Central memory CD8-positive, alpha-beta T cell (primary cell): ENCODE measurements at regions not wholly inside any gene's neighbourhood (a gene's known extent, or its start where the extent isn't known, plus 50 kb on each side); places are given as distances from the start of the nearest gene placed in this dataset.
A peak's percentile ranks its signal among the peaks of the same experiment; 100 is the strongest.

Source experiments
- ATAC-seq: fragments of 150-1000 bp; cut with Tn5 transposase; replicated peaks from 2 replicates; pipeline ENCODE4 v1.10.0; 2022; ENCODE audit warnings: mild to moderate bottlenecking, moderate FRiP score, moderate number of reproducible peaks; ENCODE audit not compliant: poor library complexity, severe bottlenecking; ENCODE audit errors: extremely low read depth
- DNase-seq, 2 donors: peaks; one replicate each; pipeline ENCODE4 v3.0.0; 2021; ENCODE audit warnings: low spot score in 2 of 2
- H3K27ac Mint-ChIP-seq: one replicate; pipeline ENCODE4 v1.8.0; 2022; ENCODE audit warnings: low read depth, mild to moderate bottlenecking, moderate library complexity, mixed read lengths
- H3K27me3 Mint-ChIP-seq: one replicate; pipeline ENCODE4 v1.8.0; 2022; ENCODE audit warnings: mixed read lengths
- H3K36me3 Mint-ChIP-seq: one replicate; pipeline ENCODE4 v1.8.0; 2022; ENCODE audit warnings: mild to moderate bottlenecking, moderate library complexity, mixed read lengths; ENCODE audit not compliant: insufficient read depth
- H3K4me1 Mint-ChIP-seq: one replicate; pipeline ENCODE4 v1.8.0; 2022; ENCODE audit warnings: mixed read lengths
- H3K4me3 Mint-ChIP-seq: one replicate; pipeline ENCODE4 v1.8.0; 2022; ENCODE audit warnings: mild to moderate bottlenecking, moderate library complexity, mixed read lengths
- H3K9me3 Mint-ChIP-seq: one replicate; pipeline ENCODE4 v1.8.0; 2022; ENCODE audit warnings: mixed read lengths

DNA sequence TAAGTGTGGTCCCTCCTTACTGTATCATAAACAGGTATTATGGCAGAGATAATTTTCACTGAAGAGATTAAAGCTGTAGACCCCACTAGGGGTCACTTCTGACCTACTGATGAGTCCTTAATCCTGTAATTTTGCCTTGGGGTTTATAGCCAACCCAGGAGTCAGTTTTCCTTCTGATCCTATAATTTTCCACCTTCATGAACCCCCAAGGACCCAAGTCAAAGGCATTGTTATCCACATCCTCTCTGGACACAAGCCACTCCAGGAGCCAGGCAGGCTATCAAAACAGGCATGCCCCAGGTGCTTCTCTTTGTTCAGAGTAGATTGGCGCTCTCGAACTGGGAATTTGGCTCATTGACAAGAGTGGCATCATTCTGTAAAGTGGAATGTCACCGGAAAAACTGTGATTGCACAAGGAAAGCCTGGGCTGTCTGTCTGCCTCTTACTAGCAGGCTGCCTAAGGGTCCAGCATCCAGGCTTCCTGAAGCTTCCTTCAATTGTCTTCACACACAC, 1523.2 kb upstream of the FLRT2 start:
- Mint-ChIP-seq H3K27me3 (no peaks in the 10 kb centered on the region), H3K36me3 (no peaks in the 10 kb centered on the region), H3K4me1 (no peaks in the 10 kb centered on the region), H3K4me3 (no peak overlapping the region), H3K9me3 (peaks cover 17% of the 10 kb centered on the region), H3K27ac (no peak overlapping the region)
- ATAC-seq (no peak), DNase-seq (no peak)

DNA sequence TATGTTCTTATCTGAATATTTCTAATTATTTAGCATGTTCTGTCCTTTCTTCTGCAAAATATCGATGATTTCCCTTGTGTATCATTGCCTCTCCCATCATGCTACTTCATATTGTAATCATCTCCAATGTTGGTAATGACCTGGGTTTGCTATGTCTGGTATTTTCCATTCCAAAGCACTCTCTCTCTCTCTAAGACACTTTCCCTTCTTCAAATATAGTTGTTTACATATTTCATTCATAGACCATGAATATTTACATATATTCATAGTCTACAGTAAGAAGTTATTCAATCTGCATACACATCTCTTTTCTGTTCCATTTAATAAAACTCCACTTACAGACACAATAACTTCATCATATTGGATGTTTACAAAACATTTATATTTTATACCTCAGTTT, 1516.5 kb upstream of the FLRT2 start:
- no peak overlapping the region for H3K27ac Mint-ChIP-seq
- peaks cover 29% of the 10 kb centered on the region for H3K9me3 Mint-ChIP-seq
- H3K4me1 Mint-ChIP-seq, result no peaks in the 10 kb centered on the region
- DNase-seq (no peak), ATAC-seq (no peak)
- H3K4me3 Mint-ChIP-seq, result no peak overlapping the region
- H3K27me3 Mint-ChIP-seq, result no peaks in the 10 kb centered on the region
- H3K36me3 Mint-ChIP-seq, result no peaks in the 10 kb centered on the region

DNA sequence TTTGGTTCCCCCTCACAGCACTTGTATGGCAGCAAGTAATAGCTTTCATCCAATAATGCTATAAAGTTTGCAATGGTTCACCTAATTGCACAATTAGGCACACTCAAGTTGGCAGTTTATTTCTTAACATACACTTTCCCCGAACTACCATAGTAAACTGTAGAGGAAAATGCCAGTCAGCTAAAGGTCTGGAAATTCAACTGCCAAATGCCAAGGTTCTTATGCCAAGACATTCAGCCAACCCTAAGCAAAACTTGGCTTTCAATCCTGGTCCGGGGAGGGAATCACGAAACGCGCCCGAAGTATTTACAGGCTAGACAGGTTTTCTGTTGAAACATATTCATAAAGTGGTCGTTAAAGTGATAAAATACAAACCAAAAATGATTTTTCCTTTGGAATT, 1512.4 kb upstream of the FLRT2 start:
- ATAC-seq, result no peak
- no peak overlapping the region for H3K4me3 Mint-ChIP-seq
- H3K36me3 Mint-ChIP-seq, result no peaks in the 10 kb centered on the region
- no peak for DNase-seq
- H3K27me3 Mint-ChIP-seq, result no peaks in the 10 kb centered on the region
- H3K27ac Mint-ChIP-seq, result no peak overlapping the region
- H3K9me3 Mint-ChIP-seq, result peaks cover 20% of the 10 kb centered on the region
- no peaks in the 10 kb centered on the region for H3K4me1 Mint-ChIP-seq

DNA sequence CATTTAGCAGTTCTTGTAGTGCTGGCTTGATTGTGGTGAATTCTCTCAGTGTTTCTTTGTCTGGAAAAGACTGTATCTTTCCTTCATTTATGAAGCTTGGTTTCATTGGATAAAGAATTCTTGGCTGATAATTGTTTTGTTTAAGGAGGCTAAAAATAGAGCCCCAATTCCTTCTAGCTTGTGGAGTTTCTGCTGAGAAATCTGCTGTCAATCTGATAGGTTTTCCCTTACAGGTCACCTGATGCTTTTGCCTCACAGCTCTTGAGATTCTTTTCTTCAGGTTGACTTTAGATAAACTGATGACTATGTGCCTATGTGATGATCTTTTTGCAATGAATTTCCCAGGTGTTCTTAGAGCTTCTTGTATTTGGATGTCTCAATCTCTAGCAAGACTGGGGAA, 1508.5 kb upstream of the FLRT2 start:
- DNase-seq (no peak), ATAC-seq (no peak)
- H3K27ac Mint-ChIP-seq, result no peak overlapping the region
- no peaks in the 10 kb centered on the region for H3K4me1 Mint-ChIP-seq
- H3K27me3 Mint-ChIP-seq, result no peaks in the 10 kb centered on the region
- peaks cover 17% of the 10 kb centered on the region for H3K9me3 Mint-ChIP-seq
- no peaks in the 10 kb centered on the region for H3K36me3 Mint-ChIP-seq
- no peak overlapping the region for H3K4me3 Mint-ChIP-seq

DNA sequence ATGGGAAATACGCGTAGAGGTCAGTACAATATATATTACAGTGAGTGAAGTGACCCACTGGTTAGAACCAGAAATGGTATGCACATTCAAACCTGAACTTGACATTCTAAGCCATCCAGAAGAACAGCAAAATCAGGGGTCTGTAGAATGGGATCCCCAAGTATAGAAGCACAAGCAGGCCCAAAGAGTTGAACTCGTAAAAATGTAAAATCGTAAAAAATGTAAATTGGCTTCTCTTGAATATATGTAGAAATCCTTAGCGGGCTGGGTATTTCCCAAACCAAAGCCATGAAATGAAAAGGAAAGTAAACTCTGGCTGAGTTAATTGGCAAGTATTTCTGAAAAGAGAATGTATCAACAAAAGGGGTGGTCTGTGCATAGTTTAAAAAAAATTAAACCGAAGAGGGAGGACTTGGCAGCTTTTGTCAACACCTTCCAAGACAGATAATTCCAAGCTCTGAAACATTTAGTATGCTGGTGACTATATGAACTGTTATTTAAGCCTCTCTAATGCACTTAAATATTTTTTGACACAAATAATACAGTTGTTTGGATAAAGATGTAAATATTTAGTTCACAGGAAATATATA, 1505.6 kb upstream of the FLRT2 start:
- no peak for DNase-seq
- Mint-ChIP-seq H3K36me3 (peaks cover 1% of the 10 kb centered on the region), H3K4me3 (no peak overlapping the region), H3K27ac (no peak overlapping the region), H3K9me3 (peaks cover 16% of the 10 kb centered on the region), H3K27me3 (no peaks in the 10 kb centered on the region), H3K4me1 (no peaks in the 10 kb centered on the region)
- ATAC-seq, result no peak

DNA sequence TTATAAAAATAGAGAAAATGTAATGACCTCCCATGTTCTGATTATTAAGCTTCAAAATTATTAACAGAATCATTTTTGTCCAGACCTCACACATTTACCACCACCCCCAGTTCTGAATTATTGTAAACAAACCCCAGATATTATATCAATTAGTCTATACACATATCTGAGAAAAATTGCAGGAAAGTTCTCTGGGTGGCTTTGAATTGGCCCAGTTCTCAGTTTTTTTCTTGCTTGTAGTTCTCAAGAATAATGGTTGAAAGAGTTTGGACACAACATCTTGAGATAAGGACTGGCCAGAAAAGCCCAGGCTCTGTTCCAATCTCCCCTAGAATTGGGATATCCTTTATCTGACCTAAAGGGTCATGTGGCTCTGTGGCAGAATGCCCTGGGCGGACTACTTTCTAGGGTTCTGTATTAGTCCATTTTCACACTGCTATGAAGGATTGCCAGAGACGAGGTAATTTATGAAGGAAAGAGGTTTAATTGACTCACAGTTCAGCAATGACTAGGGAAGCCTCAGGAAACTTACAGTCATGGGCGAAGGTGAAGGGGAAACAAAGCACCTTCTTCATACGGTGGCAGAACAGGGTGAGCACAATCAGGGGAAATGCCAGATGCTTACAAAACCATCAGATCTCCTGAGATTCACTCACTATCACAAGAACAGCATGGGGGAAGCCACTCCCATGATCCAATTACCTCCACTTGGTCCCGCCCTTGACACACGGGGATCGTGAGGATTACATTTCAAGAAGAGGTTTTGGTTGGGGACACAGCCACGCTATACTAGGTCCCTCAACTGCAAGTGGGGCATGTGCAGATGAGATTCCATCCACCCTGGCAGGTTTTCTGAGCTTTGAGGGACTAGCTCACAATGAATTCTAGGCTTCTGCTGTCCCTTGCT, 1504.6 kb upstream of the FLRT2 start:
- peaks cover 1% of the 10 kb centered on the region for H3K36me3 Mint-ChIP-seq
- H3K27ac Mint-ChIP-seq, result no peak overlapping the region
- H3K4me3 Mint-ChIP-seq, result no peak overlapping the region
- H3K27me3 Mint-ChIP-seq, result no peaks in the 10 kb centered on the region
- peaks cover 21% of the 10 kb centered on the region for H3K9me3 Mint-ChIP-seq
- H3K4me1 Mint-ChIP-seq, result no peaks in the 10 kb centered on the region
- DNase-seq (no peak), ATAC-seq (no peak)

DNA sequence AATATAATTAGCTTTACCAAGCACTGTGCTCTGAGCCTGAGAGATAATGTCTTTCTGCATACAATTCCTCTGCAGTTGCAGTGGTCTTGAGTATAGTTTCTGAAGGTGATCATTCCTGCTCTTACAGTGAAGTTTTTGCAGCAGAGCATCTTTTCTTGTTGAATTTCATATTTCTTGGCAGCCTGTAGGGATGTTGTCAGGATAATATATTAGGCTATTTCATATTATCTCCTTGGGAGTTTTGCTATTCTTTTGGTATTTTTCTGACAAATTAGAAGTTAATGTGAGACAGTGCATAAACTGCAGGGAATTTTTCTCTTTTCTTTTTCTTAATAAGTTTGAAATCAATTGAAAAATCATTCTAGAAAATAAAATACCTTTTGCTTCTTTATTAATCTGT, 1502.6 kb upstream of the FLRT2 start:
- H3K4me1 Mint-ChIP-seq, result no peaks in the 10 kb centered on the region
- no peak for DNase-seq
- no peaks in the 10 kb centered on the region for H3K27me3 Mint-ChIP-seq
- no peak overlapping the region for H3K4me3 Mint-ChIP-seq
- peaks cover 1% of the 10 kb centered on the region for H3K36me3 Mint-ChIP-seq
- H3K9me3 Mint-ChIP-seq, result peaks cover 21% of the 10 kb centered on the region
- no peak overlapping the region for H3K27ac Mint-ChIP-seq
- no peak for ATAC-seq

DNA sequence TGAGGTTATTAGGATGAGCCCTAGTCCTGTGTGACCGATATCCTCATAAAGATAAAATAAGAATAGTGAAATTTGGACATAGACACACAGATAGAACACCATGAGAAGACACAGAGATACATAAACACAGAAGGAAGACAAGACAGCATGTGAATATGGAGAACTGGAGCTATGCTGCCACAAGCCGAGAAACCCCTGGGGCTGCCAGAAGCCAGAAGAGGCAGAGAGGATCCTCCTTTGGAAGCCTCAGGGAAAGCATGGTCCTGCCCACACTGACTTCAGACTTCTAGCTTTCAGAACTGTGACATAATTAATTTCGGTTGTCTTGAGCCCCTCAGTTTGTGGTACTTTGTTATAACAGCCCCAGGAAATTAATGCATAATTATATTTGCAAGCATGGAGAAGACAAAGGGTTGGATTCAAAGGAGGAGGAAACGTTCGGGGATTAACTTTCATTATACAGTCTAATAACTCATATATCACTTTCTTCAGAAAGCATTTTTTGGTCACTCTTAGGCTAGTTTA, 1501.8 kb upstream of the FLRT2 start:
- Mint-ChIP-seq H3K27ac (no peak overlapping the region), H3K27me3 (no peaks in the 10 kb centered on the region), H3K4me1 (no peaks in the 10 kb centered on the region), H3K9me3 (peaks cover 20% of the 10 kb centered on the region), H3K36me3 (peaks cover 1% of the 10 kb centered on the region), H3K4me3 (no peak overlapping the region)
- DNase-seq (no peak), ATAC-seq (no peak)

DNA sequence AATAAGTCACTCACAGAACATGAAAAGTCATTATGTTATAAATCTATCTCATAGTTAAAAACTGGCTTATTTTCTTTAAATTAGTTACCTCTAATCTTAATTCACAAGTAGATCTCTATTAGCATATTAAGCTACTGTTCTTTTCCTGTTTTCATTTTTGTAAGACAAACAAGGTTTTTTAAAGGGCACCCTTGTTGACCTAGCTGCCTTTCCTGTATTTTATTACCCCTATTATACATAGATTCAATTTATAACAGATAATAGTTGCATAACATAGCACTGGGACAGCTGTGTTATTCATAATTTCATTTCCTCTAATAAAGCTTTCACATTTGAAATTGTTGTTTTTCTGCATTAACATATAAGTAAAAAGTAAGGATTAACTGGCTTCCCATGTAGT, 1500.7 kb upstream of the FLRT2 start:
- Mint-ChIP-seq H3K9me3 (peaks cover 13% of the 10 kb centered on the region), H3K27me3 (no peaks in the 10 kb centered on the region), H3K36me3 (peaks cover 1% of the 10 kb centered on the region), H3K4me3 (no peak overlapping the region), H3K4me1 (no peaks in the 10 kb centered on the region), H3K27ac (no peak overlapping the region)
- DNase-seq (no peak), ATAC-seq (no peak)

DNA sequence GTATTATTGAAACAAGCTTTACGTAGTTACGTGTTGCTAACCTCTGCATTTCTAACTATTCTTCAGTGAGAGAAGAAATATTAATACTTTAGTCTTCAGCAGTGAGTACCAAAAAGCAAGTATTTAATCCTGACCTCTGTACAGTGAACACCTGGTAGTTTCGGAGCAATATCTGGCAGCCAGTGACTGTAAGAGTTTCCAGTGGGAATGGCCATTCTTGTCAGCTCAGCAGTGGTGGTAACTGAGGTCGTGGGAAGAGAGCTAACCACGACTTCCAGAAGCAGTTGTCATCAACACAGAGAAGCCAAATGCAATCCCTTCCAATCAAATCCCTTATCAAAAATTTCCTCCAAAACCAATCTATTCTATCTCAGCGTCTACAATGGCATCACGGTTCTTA, 1500.2 kb upstream of the FLRT2 start:
- no peaks in the 10 kb centered on the region for H3K4me1 Mint-ChIP-seq
- no peaks in the 10 kb centered on the region for H3K27me3 Mint-ChIP-seq
- peaks cover 1% of the 10 kb centered on the region for H3K36me3 Mint-ChIP-seq
- no peak overlapping the region for H3K27ac Mint-ChIP-seq
- H3K9me3 Mint-ChIP-seq, result peaks cover 13% of the 10 kb centered on the region
- ATAC-seq (no peak), DNase-seq (no peak)
- H3K4me3 Mint-ChIP-seq, result no peak overlapping the region

DNA sequence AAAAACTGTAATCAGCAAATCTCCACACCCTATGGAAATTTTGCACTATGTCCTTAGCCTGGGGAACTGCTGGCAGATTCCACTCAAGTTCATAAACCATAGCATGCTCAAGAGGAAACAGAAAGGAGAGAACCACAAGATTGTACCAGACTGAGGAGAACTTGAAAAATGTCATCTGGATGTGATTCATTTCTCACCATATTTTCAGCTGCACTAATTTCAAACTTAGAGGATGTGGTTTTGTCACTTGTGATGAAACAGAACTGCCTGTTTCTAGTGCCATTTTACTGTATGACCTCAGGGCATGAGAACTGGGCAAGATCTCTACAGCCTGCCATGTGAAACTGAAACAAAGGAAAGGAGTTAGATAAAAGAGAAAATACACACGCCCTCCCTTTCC, 1493.1 kb upstream of the FLRT2 start:
- H3K27ac Mint-ChIP-seq, result no peak overlapping the region
- H3K4me3 Mint-ChIP-seq, result peak overlapping the region; percentile 44
- ATAC-seq (peak; percentile 49), DNase-seq (no peak)
- no peaks in the 10 kb centered on the region for H3K36me3 Mint-ChIP-seq
- no peaks in the 10 kb centered on the region for H3K27me3 Mint-ChIP-seq
- H3K4me1 Mint-ChIP-seq, result no peaks in the 10 kb centered on the region
- peaks cover 17% of the 10 kb centered on the region for H3K9me3 Mint-ChIP-seq

DNA sequence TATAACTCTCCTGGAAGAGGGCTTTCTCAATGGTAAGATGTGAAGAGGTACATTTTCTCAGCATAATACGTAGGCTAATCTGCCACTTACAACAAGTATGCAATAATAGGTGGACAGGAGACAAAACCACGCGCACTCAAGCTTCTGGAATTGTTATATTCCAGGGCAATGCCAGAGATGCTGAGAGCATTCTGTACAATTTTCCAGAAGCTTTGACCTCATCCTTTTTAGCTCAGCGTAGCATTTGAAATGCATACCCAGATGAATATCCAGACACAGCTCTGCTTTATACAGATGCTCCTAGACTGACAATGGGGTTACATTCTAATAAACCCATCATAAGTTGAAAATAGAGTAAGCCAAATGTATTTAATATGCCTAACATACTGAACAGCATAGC, 1492.4 kb upstream of the FLRT2 start:
- no peak overlapping the region for H3K27ac Mint-ChIP-seq
- no peaks in the 10 kb centered on the region for H3K36me3 Mint-ChIP-seq
- no peak for DNase-seq
- ATAC-seq, result no peak
- H3K4me1 Mint-ChIP-seq, result no peaks in the 10 kb centered on the region
- no peak overlapping the region for H3K4me3 Mint-ChIP-seq
- no peaks in the 10 kb centered on the region for H3K27me3 Mint-ChIP-seq
- H3K9me3 Mint-ChIP-seq, result peaks cover 17% of the 10 kb centered on the region

DNA sequence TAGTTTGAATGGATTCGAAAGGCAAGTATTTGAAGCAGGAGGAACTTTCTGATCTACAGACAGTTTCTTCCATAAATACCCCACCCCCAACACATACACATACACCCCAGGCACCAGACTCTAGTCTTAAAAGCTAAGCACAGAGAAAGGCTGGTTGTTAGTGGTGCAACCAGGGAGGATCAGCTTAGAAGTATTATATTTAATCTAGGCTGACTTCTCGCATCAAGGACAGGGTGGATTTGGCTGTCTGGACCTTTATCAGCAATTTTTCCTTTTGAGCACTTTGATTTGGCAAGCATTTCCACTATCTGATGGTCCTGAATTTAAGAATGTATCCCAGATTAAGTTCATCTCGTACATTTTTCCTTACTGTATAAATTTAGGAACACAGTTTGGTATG, 1489.8 kb upstream of the FLRT2 start:
- Mint-ChIP-seq H3K4me1 (no peaks in the 10 kb centered on the region), H3K36me3 (no peaks in the 10 kb centered on the region), H3K27me3 (no peaks in the 10 kb centered on the region), H3K9me3 (peaks cover 23% of the 10 kb centered on the region), H3K27ac (no peak overlapping the region), H3K4me3 (no peak overlapping the region)
- ATAC-seq (no peak), DNase-seq (no peak)
